ENCODE measurements at regions not wholly inside any gene's neighbourhood (a gene's known extent, or its start where the extent isn't known, plus 50 kb on each side); places are given as distances from the start of the nearest gene placed in this dataset.

GRCh38 chr5:118705959-118706667 is 282.2 kb downstream of the DTWD2 start:
- WGBS = 58% methylated on average over 4 of the region's 4 CpGs
- Histone ChIP-seq H3K9me3 (peaks cover 9% of the 10 kb centered on the region), H3K4me3 (no peak overlapping the region), H3K27me3 (no peaks in the 10 kb centered on the region), H3K4me1 (no peaks in the 10 kb centered on the region), H3K27ac (no peak overlapping the region), H3K36me3 (no peaks in the 10 kb centered on the region)
- no peak for TF ChIP-seq POLR2A (IDR thresholded peaks at IDR 0.05)
- no peak for DNase-seq (ENCODE audit: low spot score in 2 of 2)

DNA sequence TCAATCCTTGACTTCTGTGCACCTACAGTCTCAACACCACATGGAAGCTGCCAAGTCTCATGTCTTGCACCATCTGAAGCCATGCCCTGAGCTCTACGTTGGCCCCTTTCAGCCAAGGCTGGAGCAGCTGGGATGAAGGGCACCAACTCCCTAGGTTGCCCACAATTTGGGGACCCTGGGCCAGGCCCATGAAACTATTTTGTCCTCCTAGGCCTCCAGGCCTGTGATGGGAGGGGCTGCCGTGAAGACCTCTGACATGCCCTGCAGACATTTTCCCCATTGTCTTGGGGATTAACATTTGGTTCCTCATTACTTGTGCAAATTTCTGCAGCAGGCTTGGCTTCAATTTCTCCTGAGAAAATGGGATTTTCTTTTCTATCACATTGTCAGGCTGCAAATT is 285.1 kb downstream of the DTWD2 start:
- Histone ChIP-seq H3K27me3 (no peaks in the 10 kb centered on the region), H3K27ac (no peak overlapping the region), H3K36me3 (no peaks in the 10 kb centered on the region), H3K4me1 (no peaks in the 10 kb centered on the region), H3K4me3 (no peak overlapping the region), H3K9me3 (peaks cover 9% of the 10 kb centered on the region)
- TF ChIP-seq EP300 (IDR thresholded peaks at IDR 0.05) = no peak
- no peak for TF ChIP-seq POLR2AphosphoS5 (IDR thresholded peaks at IDR 0.05)
- TF ChIP-seq, protein P1, sequence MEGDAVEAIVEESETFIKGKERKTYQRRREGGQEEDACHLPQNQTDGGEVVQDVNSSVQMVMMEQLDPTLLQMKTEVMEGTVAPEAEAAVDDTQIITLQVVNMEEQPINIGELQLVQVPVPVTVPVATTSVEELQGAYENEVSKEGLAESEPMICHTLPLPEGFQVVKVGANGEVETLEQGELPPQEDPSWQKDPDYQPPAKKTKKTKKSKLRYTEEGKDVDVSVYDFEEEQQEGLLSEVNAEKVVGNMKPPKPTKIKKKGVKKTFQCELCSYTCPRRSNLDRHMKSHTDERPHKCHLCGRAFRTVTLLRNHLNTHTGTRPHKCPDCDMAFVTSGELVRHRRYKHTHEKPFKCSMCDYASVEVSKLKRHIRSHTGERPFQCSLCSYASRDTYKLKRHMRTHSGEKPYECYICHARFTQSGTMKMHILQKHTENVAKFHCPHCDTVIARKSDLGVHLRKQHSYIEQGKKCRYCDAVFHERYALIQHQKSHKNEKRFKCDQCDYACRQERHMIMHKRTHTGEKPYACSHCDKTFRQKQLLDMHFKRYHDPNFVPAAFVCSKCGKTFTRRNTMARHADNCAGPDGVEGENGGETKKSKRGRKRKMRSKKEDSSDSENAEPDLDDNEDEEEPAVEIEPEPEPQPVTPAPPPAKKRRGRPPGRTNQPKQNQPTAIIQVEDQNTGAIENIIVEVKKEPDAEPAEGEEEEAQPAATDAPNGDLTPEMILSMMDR (IDR thresholded peaks at IDR 0.05) = no peak
- no peak for TF ChIP-seq POLR2A (IDR thresholded peaks at IDR 0.05)
- WGBS = 94% methylated on average over 2 of the region's 2 CpGs
- no peak for DNase-seq (ENCODE audit: low spot score in 2 of 2)

DNA sequence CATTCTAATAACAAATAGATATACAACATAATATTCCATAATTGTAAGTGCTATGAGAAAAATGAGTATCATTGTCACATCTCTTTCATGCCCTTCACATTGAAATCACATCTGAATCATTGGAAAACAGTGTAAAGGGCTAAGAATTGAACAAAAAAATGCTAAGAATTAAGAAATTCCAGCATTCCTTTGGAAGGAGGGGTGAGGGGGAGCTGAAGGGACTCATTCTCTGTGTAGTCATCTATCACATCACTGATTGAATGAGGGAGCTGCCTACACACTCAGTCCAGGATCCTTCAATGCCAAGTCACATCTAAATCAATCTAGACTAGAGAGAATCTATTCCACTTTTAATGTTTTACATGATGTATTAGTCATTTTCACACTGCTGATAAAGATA is 286.6 kb downstream of the DTWD2 start:
- TF ChIP-seq POLR2AphosphoS5 (IDR thresholded peaks at IDR 0.05) = no peak
- TF ChIP-seq POLR2A (IDR thresholded peaks at IDR 0.05) = no peak
- TF ChIP-seq, protein P1 (IDR thresholded peaks at IDR 0.05) = no peak
- no peak for TF ChIP-seq EP300 (IDR thresholded peaks at IDR 0.05)
- Histone ChIP-seq H3K36me3 (no peaks in the 10 kb centered on the region), H3K9me3 (peaks cover 9% of the 10 kb centered on the region), H3K4me1 (no peaks in the 10 kb centered on the region), H3K27me3 (no peaks in the 10 kb centered on the region), H3K27ac (no peak overlapping the region), H3K4me3 (no peak overlapping the region)
- DNase-seq (ENCODE audit: low spot score in 2 of 2) = no peak

DNA sequence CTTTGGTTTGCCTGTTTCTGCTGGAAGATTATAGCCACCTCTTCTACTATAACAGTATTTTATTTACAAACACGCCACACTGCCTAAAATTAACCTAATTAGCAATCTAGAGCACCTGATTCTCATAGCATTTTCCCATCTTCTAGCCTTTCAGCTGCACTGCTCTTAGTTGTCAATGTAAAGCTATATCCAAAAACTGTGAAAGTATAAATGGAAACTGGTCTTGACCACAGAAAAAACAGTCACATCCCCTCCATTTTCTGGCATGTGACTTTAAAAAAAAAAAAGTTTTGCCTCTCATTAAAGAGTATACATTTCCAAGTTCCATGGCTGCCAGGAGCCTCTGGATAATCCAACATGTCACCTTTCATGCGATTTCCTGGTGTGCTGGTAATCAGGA is 287.8 kb downstream of the DTWD2 start:
- Histone ChIP-seq H3K9me3 (peaks cover 9% of the 10 kb centered on the region), H3K27ac (no peak overlapping the region), H3K4me1 (no peaks in the 10 kb centered on the region), H3K4me3 (no peak overlapping the region), H3K27me3 (no peaks in the 10 kb centered on the region), H3K36me3 (no peaks in the 10 kb centered on the region)
- TF ChIP-seq POLR2A (IDR thresholded peaks at IDR 0.05) = no peak
- TF ChIP-seq POLR2AphosphoS5 (IDR thresholded peaks at IDR 0.05) = no peak
- TF ChIP-seq, protein P1 (IDR thresholded peaks at IDR 0.05) = no peak
- TF ChIP-seq EP300 (IDR thresholded peaks at IDR 0.05) = no peak
- WGBS = 45% methylated on average over 2 of the region's 2 CpGs
- no peak for DNase-seq (ENCODE audit: low spot score in 2 of 2)

GRCh38 chr5:118698774-118699173 is 289.6 kb downstream of the DTWD2 start:
- Histone ChIP-seq H3K4me3 (no peak overlapping the region), H3K27ac (no peak overlapping the region), H3K36me3 (no peaks in the 10 kb centered on the region), H3K4me1 (no peaks in the 10 kb centered on the region), H3K9me3 (peaks cover 9% of the 10 kb centered on the region), H3K27me3 (no peaks in the 10 kb centered on the region)
- TF ChIP-seq POLR2AphosphoS5 (IDR thresholded peaks at IDR 0.05) (no peak), POLR2A (IDR thresholded peaks at IDR 0.05) (no peak), EP300 (IDR thresholded peaks at IDR 0.05) (no peak)
- TF ChIP-seq, protein P1 (IDR thresholded peaks at IDR 0.05) = no peak
- DNase-seq (ENCODE audit: low spot score in 2 of 2) = no peak
- WGBS = 81% methylated on average over 2 of the region's 2 CpGs

GRCh38 chr5:118696076-118696475 is 292.3 kb downstream of the DTWD2 start:
- DNase-seq (ENCODE audit: low spot score in 2 of 2) = no peak
- Histone ChIP-seq H3K9me3 (no peaks in the 10 kb centered on the region), H3K36me3 (no peaks in the 10 kb centered on the region), H3K4me3 (no peak overlapping the region), H3K4me1 (peaks cover 5% of the 10 kb centered on the region), H3K27ac (no peak overlapping the region), H3K27me3 (no peaks in the 10 kb centered on the region)
- 89% methylated on average over 2 of the region's 2 CpGs for WGBS
- TF ChIP-seq EP300 (IDR thresholded peaks at IDR 0.05) = no peak
